AG09319 (cell line): ENCODE measurements at regions not wholly inside any gene's neighbourhood (a gene's known extent, or its start where the extent isn't known, plus 50 kb on each side); places are given as distances from the start of the nearest gene placed in this dataset.
"Not testable (repeated sequence)": the region's sequence is repeated elsewhere in the genome, so short reads cannot be mapped to it uniquely, and the experiment has no call there.

Experiments used
- DNase-seq: peaks from one replicate; pipeline ENCODE4 v3.0.0-alpha.2; 2010; ENCODE audit warnings: low read depth; ENCODE audit errors: extremely low read depth
- CTCF ChIP-seq: IDR thresholded peaks from 2 replicates; pipeline ENCODE4 v1.5.1; 2011; ENCODE audit warnings: low read depth, mild to moderate bottlenecking, inconsistent platforms, low read length, moderate library complexity

DNA sequence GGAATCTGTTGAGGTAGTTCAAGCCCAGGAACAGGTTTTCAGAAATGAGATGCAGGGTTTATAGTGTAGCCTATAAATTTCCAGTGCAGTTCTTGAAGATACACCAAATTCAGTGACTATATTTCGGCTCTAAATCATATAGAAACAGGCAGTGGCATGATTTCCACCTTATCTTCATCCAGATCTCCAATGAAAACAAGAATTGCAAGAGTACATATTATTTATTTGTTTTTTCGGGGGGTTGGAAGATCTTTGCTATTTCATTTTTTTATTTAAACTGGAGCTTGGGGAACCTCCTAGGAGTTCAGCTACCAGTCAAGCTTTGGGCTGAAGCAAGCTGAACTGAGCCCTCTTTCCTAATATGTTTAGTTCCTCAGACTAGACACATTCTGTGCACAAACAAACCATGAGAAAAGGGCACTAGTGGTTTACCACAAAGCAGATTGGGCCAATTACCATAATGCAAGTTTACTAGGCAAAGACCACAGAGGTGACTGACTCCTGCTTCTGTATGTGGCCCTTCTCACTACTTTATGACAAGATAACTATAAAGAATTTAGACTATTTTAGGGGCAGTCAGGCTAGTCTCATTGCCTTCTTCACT lies 68.5 kb downstream of the RGS2 start:
- no peak for DNase-seq
- no peak for TF ChIP-seq CTCF

DNA sequence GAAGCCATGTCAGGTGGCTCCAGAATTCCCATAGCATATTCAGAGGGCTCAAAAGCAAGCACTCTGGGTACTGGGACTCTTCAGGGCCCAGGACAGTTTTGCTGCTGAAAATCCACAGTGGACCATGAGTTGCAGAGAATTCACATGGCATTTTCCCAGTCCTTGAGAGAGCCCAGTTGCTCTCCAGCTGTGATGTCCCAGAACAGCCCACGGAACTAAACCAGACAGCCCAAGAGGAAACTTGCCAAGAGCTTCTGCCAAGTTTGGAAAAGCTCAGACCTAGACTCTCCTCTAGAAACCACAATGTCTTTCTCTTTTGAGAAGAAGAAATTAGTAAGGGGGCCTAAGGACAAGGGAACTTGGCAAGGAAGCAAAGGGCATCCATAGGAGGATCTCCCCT lies 69.4 kb downstream of the RGS2 start:
- no peak for DNase-seq
- TF ChIP-seq CTCF, result no peak

- TF ChIP-seq CTCF, result no peak
- DNase-seq, result no peak
Measured at GRCh38 chr1:192879406-192879805, 70.6 kb downstream of the RGS2 start.

DNA sequence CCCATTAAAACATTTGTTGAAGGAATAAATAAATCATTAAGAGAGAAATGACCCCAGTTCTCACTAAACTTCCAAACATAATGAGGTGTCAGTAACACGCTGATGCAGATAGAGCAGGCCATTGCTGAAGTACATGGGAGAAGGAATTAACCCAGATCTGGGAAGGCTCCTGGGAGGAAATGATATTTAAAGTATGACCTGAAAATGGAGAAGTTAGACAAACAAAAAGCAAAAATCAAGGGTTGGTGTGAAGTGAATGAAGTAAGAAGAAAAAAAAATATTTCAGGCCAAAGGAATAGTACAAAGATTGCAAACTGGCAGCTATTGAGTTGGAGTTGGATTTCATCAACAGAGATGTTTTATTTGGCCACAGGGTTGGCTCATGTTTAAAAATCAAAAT lies 71.4 kb downstream of the RGS2 start:
- no peak for DNase-seq
- TF ChIP-seq CTCF, result no peak

DNA sequence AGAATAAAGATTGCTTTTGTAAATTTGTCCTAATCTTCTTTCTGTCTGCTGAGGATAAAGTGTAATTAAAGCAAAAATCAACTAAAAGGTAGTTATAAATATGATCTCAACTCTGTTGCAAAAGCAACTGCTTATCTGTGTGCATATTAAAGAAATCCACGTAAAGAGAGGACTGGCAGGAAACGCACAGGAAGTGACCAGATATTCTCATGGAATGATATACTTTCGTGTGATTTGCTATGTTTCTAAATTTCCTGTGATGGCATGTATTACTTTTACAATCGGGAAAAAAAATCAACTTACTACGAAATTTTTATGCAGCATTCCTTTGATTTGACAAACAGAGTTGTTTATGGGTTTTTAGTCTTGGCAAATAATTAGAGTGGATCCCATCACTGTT lies 75.4 kb downstream of the RGS2 start:
- DNase-seq, result no peak

DNA sequence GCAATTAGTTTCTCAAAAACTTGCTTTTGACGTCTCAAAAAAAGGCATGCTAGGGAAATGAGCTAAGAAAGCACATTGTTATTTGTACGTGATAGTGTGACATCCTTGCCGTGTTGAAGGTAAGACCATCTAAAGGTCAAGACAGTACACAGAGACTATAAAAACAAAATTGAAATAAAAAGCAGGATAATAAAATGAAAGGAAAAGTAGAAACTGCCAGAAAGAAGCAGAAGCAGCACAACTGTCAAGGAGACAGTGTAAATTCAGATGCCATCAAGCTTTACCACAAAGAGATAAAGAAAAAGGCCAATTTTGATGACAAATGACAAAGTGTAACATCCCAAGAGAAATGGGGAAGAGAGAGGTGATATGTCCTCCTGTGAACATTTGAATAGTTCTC lies 76.5 kb downstream of the RGS2 start:
- not testable (repeated sequence) for DNase-seq

More for the DNA sequence above, 75.4 kb downstream of the RGS2 start:
- TF ChIP-seq CTCF, result no peak

DNA sequence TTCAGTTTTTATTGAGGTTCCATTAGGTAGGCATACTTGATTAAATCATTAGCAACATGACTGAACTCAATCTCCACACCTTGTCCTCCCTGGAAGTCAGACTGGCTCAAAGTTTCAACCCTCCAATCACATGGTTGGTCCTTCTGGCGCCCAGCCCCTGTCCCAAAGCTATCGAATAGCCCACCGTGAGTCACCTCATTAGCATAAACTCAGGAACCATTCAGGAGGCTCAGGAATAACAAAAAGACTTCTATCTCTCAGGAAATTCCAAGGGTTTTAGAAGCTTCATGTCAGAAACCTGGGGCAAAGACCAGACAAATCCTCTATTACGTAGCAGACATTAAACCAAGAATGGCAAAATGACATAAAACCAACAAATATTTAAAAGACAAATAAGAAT lies 78.6 kb downstream of the RGS2 start:
- TF ChIP-seq CTCF, result no peak
- DNase-seq, result no peak

DNA sequence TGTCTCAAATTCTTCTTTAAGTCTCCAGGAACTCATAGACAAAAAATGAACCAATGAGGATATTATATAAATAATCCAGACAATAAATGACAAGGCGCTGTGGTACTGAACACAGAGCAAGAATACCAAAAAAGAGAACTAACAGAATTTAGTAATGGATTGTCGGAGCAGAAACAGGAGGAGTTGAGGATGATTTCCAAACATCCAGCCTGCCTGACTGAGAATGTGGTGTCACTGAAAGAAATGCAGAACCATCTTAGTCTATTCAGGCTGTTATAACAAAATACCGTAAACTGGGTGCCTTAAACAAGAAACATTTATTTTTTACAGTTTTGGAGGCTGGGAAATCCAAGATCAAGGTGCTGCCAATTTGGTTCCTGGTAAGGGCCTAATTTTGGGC lies 79.7 kb downstream of the RGS2 start:
- TF ChIP-seq CTCF, result no peak
- DNase-seq, result no peak
